DND-41 (cell line): ENCODE measurements at regions not wholly inside any gene's neighbourhood (a gene's known extent, or its start where the extent isn't known, plus 50 kb on each side); places are given as distances from the start of the nearest gene placed in this dataset.

Experiments
- CTCF ChIP-seq: IDR thresholded peaks from 2 replicates; pipeline ENCODE4 v1.5.1; 2012; ENCODE audit warnings: borderline replicate concordance, low read length, moderate library complexity, mild to moderate bottlenecking; ENCODE audit not compliant: poor library complexity, severe bottlenecking; ENCODE audit errors: extremely low read depth
- EZH2 ChIP-seq: IDR thresholded peaks from 3 replicates; pipeline ENCODE4 v1.6.1; 2012; ENCODE audit warnings: borderline replicate concordance, low read depth, mild to moderate bottlenecking, moderate library complexity, low read length, inconsistent platforms; ENCODE audit not compliant: severe bottlenecking

- TF ChIP-seq CTCF (no peak), EZH2 (no peak)
These were observed 456.8 kb upstream of the CCL2 start for GRCh38 chr17:33798308-33798707.
